Lower leg skin (tissue), 3 donors: ENCODE measurements at regions not wholly inside any gene's neighbourhood (a gene's known extent, or its start where the extent isn't known, plus 50 kb on each side); places are given as distances from the start of the nearest gene placed in this dataset.
"Not testable (repeated sequence)": the region's sequence is repeated elsewhere in the genome, so short reads cannot be mapped to it uniquely, and the experiment has no call there.

ENCODE experiments used
- CTCF ChIP-seq, 3 donors: fragments of 450-650 bp; IDR thresholded peaks; one replicate each; pipeline ENCODE4 v1.5.1; 2016; ENCODE audit warnings: antibody characterized with exemption in 3 of 3, mild to moderate bottlenecking in 3 of 3, moderate library complexity in 2 of 3
- POLR2A ChIP-seq, 2 donors: fragments of 450-650 bp; IDR thresholded peaks; one replicate each; pipeline ENCODE4 v1.6.1; 2016 to 2017; ENCODE audit warnings: antibody characterized with exemption in 2 of 2, mild to moderate bottlenecking in 1 of 2, moderate library complexity in 1 of 2

GRCh38 chr1:196031387-196031786, 576.9 kb downstream of the KCNT2 start:
- not testable (repeated sequence) for TF ChIP-seq POLR2A, CTCF (IDR thresholded peaks at IDR 0.05)
